HepG2 (cell line): ENCODE measurements at regions not wholly inside any gene's neighbourhood (a gene's known extent, or its start where the extent isn't known, plus 50 kb on each side); places are given as distances from the start of the nearest gene placed in this dataset.

Experiments
- SNAPC2 ChIP-seq: sonication (generic); formaldehyde crosslinking; IDR thresholded peaks from 2 replicates; pipeline ENCODE4 v1.8.1; 2022; ENCODE audit warnings: mild to moderate bottlenecking, missing genetic modification reagents
- ZBTB7A ChIP-seq: sonication (generic); formaldehyde crosslinking; IDR thresholded peaks from 2 replicates; pipeline ENCODE4 v1.8.0; 2022; ENCODE audit warnings: mild to moderate bottlenecking, missing genetic modification reagents
- ZNF75D ChIP-seq: sonication (generic); formaldehyde crosslinking; IDR thresholded peaks from 2 replicates; pipeline ENCODE4 v1.8.1; 2023; ENCODE audit warnings: missing genetic modification reagents, mild to moderate bottlenecking, borderline replicate concordance

DNA sequence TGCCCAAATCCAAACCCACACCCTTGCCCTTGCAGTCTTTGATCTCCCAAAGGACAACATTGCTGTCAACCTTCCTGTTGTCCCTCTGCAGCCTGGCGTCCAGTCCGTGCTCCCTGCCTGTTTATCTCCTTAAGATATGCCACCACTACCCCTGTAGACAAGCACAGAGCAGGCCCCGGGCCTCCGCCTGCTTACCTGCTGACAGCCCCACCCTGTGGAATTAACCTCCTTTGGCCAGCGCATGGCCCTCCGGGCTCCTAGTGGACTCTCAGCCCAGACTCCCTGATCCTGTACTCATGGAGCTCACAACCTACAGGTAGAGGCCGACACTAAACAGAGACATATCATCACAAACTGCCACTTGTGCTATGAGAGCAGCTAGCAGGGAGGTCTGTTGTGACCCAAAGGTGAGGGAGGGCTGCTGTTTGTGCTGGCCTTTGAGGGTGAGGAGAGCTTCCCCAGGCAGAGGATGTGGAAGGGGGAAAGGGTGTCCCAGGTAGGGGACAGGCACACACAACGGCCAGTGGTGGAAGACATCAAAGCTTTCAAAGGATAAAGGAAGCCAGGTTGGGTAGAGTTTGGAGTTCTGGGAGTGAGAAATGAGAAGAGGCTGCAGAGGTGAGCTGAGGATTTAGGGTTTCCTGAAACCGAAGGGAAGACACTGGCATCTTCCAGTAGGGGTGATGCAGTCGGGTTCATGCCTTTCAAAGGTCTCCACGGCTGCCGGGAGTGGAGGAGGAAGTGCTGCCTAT lies 174.5 kb upstream of the ZMIZ1 start:
- TF ChIP-seq ZNF75D (CRISPR knock-in tag) (no peak), SNAPC2 (CRISPR knock-in tag) (no peak), ZBTB7A (CRISPR knock-in tag) (no peak)
